Keratinocyte (primary cell): ENCODE measurements at regions not wholly inside any gene's neighbourhood (a gene's known extent, or its start where the extent isn't known, plus 50 kb on each side); places are given as distances from the start of the nearest gene placed in this dataset.

Experiments
- CTCF ChIP-seq, 3 experiments: IDR thresholded peaks in 1 of 3; conservative IDR thresholded peaks in 1 of 3; optimal IDR thresholded peaks in 1 of 3; 2 replicates in 2 of 3; 3 replicates in 1 of 3; pipeline versions ENCODE3 to v1.5.1; 2011; ENCODE audit warnings: low read length in 3 of 3, mild to moderate bottlenecking in 3 of 3, moderate library complexity in 2 of 3, control low read depth in 1 of 3, inconsistent platforms in 1 of 3; ENCODE audit not compliant: insufficient read depth in 2 of 3; ENCODE audit errors: extremely low read depth in 1 of 3
- EZH2 ChIP-seq: IDR thresholded peaks from one replicate; pipeline ENCODE4 v1.6.1; 2012; ENCODE audit warnings: inconsistent platforms, mild to moderate bottlenecking, low read length, moderate library complexity

GRCh38 chr4:126482311-126482710, 1150.4 kb upstream of the INTU start:
- TF ChIP-seq CTCF (optimal IDR thresholded peaks at IDR 0.05 in 1 of 3, IDR thresholded peaks at IDR 0.05 in 1 of 3, conservative IDR thresholded peaks at IDR 0.05 in 1 of 3; ENCODE audit: extremely low read depth in 1 of 3, insufficient read depth in 2 of 3, low read length in 3 of 3) (no peak), EZH2 (no peak)
